ENCODE measurements at regions not wholly inside any gene's neighbourhood (a gene's known extent, or its start where the extent isn't known, plus 50 kb on each side); places are given as distances from the start of the nearest gene placed in this dataset.

DNA sequence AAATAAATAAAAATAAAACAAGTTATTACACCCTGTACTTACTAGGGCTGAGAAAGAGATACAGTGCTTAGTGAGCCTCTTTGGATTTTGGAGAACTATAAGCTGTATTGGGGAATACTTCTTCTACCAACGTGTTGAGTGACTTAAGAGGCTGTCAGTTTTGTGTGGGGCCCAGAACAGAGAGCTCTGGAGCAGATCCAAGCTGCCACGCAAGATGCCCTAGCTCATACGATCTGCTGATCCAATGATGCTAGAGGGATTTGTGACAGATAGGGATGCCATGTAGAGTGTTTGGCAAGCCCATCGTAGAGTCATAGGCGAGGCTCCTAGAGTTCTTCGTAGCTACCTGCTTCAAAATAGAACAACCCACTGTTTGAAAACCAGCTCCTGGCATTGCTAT lies 60.3 kb upstream of the KLF3 start:
- TF ChIP-seq CTCF (conservative IDR thresholded peaks at IDR 0.05; ENCODE audit: low read length) (no peak), EZH2phosphoT487 (IDR thresholded peaks at IDR 0.05; ENCODE audit: borderline replicate concordance, low read depth, low read length) (no peak)
- intact Hi-C loops (cut with micrococcal nuclease; ENCODE audit: unreplicated experiment) = no loop called here
- H3K4me3 ChIP-seq (ENCODE audit: low read depth, low read length, poor library complexity, severe bottlenecking) = no peak overlapping the region
- H4K20me1 ChIP-seq (ENCODE audit: insufficient read depth, low read length) = no peaks in the 10 kb centered on the region
- CTCF ChIA-PET (ENCODE audit: unreplicated experiment) = no interaction called here
- POLR2A ChIA-PET = interaction anchor here (0.5 kb wide), 1 partner anchor 116 kb away, joined by 4 read pairs; no protein-coding TSS in a partner anchor
- H3K9me2 ChIP-seq (ENCODE audit: insufficient read depth, low read length) = no peaks in the 10 kb centered on the region
- no peak for DNase-seq (ENCODE audit: low spot score)
- H2AFZ ChIP-seq (ENCODE audit: low read length) = no peak overlapping the region
- H3K9me3 ChIP-seq (ENCODE audit: low read length) = no peaks in the 10 kb centered on the region
- BruUV-seq (replicated peaks) = no TSS peak
- no peaks in the 10 kb centered on the region for H3K36me3 ChIP-seq (ENCODE audit: insufficient read depth, low read length)
- H3K27ac ChIP-seq (ENCODE audit: low read depth, low read length, poor library complexity, severe bottlenecking) = no peak overlapping the region
- H3K4me1 ChIP-seq (ENCODE audit: insufficient read depth, low read length, poor library complexity, severe bottlenecking) = no peaks in the 10 kb centered on the region
- no peaks in the 10 kb centered on the region for H3K79me2 ChIP-seq (ENCODE audit: insufficient read depth, low read depth, low read length)
- no peak overlapping the region for H3K4me2 ChIP-seq (ENCODE audit: low read length)

DNA sequence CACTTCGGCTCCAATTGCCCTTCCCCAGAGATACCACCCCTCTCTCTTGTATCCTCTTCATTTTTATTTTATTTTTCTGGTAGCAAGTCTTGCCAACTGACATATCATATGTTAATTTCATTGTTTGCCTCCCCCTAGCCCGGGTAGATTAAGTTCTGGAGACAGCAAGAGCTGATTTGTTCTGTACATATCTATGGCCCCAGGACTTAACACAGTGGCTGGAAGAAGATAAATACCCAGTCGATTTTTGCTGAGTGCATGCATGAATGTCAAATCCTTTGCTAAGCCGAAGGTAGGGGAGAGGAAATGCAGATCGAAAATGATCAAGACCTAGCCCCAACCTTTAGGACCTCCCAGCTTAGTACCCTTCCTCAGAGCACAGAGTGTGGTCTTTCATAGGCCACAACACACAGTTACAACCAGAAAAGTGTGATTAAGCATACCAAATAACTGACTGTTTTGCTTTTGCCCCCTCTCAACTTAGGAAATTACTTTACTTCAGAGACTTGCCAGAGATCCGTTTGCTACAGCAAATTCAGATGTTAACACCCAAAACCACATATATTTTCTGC lies 58.7 kb upstream of the KLF3 start:
- ChIA-PET POLR2A (no interaction called here), CTCF (ENCODE audit: unreplicated experiment) (no interaction called here)
- intact Hi-C loops (cut with micrococcal nuclease; ENCODE audit: unreplicated experiment) = no loop called here
- H3K9me2 ChIP-seq (ENCODE audit: insufficient read depth, low read length) = no peaks in the 10 kb centered on the region
- no peak for DNase-seq (ENCODE audit: low spot score)
- no peaks in the 10 kb centered on the region for H4K20me1 ChIP-seq (ENCODE audit: insufficient read depth, low read length)
- no peaks in the 10 kb centered on the region for H3K79me2 ChIP-seq (ENCODE audit: insufficient read depth, low read depth, low read length)
- no peak overlapping the region for H3K27ac ChIP-seq (ENCODE audit: low read depth, low read length, poor library complexity, severe bottlenecking)
- no peak overlapping the region for H3K4me3 ChIP-seq (ENCODE audit: low read depth, low read length, poor library complexity, severe bottlenecking)
- no peaks in the 10 kb centered on the region for H3K9me3 ChIP-seq (ENCODE audit: low read length)
- no peaks in the 10 kb centered on the region for H3K36me3 ChIP-seq (ENCODE audit: insufficient read depth, low read length)
- BruUV-seq (replicated peaks) = no TSS peak
- H3K4me2 ChIP-seq (ENCODE audit: low read length) = no peak overlapping the region
- no peak for TF ChIP-seq EZH2phosphoT487 (IDR thresholded peaks at IDR 0.05; ENCODE audit: borderline replicate concordance, low read depth, low read length)
- no peak for TF ChIP-seq CTCF (conservative IDR thresholded peaks at IDR 0.05; ENCODE audit: low read length)
- no peaks in the 10 kb centered on the region for H3K4me1 ChIP-seq (ENCODE audit: insufficient read depth, low read length, poor library complexity, severe bottlenecking)
- no peak overlapping the region for H2AFZ ChIP-seq (ENCODE audit: low read length)

- intact Hi-C loops (cut with micrococcal nuclease; ENCODE audit: unreplicated experiment) = no loop called here
- BruUV-seq (replicated peaks) = no TSS peak
- ChIA-PET POLR2A (no interaction called here), CTCF (ENCODE audit: unreplicated experiment) (no interaction called here)
- no peak for DNase-seq (ENCODE audit: low spot score)
- Histone ChIP-seq H3K79me2 (ENCODE audit: insufficient read depth, low read depth, low read length) (no peaks in the 10 kb centered on the region), H3K4me3 (ENCODE audit: low read depth, low read length, poor library complexity, severe bottlenecking) (no peak overlapping the region), H2AFZ (ENCODE audit: low read length) (no peak overlapping the region), H3K27ac (ENCODE audit: low read depth, low read length, poor library complexity, severe bottlenecking) (no peak overlapping the region), H4K20me1 (ENCODE audit: insufficient read depth, low read length) (no peaks in the 10 kb centered on the region), H3K36me3 (ENCODE audit: insufficient read depth, low read length) (no peaks in the 10 kb centered on the region), H3K4me1 (ENCODE audit: insufficient read depth, low read length, poor library complexity, severe bottlenecking) (no peaks in the 10 kb centered on the region), H3K9me2 (ENCODE audit: insufficient read depth, low read length) (no peaks in the 10 kb centered on the region), H3K9me3 (ENCODE audit: low read length) (no peaks in the 10 kb centered on the region), H3K4me2 (ENCODE audit: low read length) (no peak overlapping the region)
- TF ChIP-seq EZH2phosphoT487 (IDR thresholded peaks at IDR 0.05; ENCODE audit: borderline replicate concordance, low read depth, low read length) (no peak), CTCF (conservative IDR thresholded peaks at IDR 0.05; ENCODE audit: low read length) (no peak)
Observed at GRCh38 chr4:38605753-38606586, 58.0 kb upstream of the KLF3 start.

Measured in OCI-LY7 (cell line).